ENCODE measurements at regions not wholly inside any gene's neighbourhood (a gene's known extent, or its start where the extent isn't known, plus 50 kb on each side); places are given as distances from the start of the nearest gene placed in this dataset.
A peak's percentile ranks its signal among the peaks of the same experiment; 100 is the strongest.

GRCh38 chr3:191051037-191051436 is 148.0 kb upstream of the OSTN start:
- Histone ChIP-seq H3K36me3 (ENCODE audit: insufficient read depth, low read length) (no peaks in the 10 kb centered on the region), H3K4me3 (ENCODE audit: low read length) (no peak overlapping the region), H3K9me3 (ENCODE audit: low read length) (no peaks in the 10 kb centered on the region), H3K27me3 (ENCODE audit: insufficient read depth, low read depth, low read length) (no peaks in the 10 kb centered on the region), H3F3A (ENCODE audit: insufficient read depth, low read length, poor library complexity, severe bottlenecking) (no peaks in the 10 kb centered on the region), H3K27ac (ENCODE audit: low read length) (no peak overlapping the region), H3K9me2 (ENCODE audit: insufficient read depth, low read length) (no peaks in the 10 kb centered on the region), H2AFZ (ENCODE audit: low read depth, low read length) (no peak overlapping the region), H3K79me2 (replicated peaks; ENCODE audit: insufficient read depth, low read length) (no peaks in the 10 kb centered on the region), H3K4me2 (ENCODE audit: low read length) (no peak overlapping the region), H4K20me1 (ENCODE audit: insufficient read depth) (no peaks in the 10 kb centered on the region), H3K9ac (ENCODE audit: low read length) (no peak overlapping the region)
- TF ChIP-seq CTCF (IDR thresholded peaks at IDR 0.05; ENCODE audit: poor library complexity, severe bottlenecking) (peak; percentile 82), EP300 (conservative IDR thresholded peaks at IDR 0.05; ENCODE audit: poor library complexity, severe bottlenecking) (no peak), REST (IDR thresholded peaks at IDR 0.05; ENCODE audit: borderline replicate concordance) (no peak), RAD21 (conservative IDR thresholded peaks at IDR 0.05) (peak; percentile 87), POLR2AphosphoS5 (IDR thresholded peaks at IDR 0.05) (no peak), TAF1 (IDR thresholded peaks at IDR 0.05; ENCODE audit: low read depth) (no peak), SMC3 (conservative IDR thresholded peaks at IDR 0.05; ENCODE audit: poor library complexity) (peak; percentile 89), EZH2 (IDR thresholded peaks at IDR 0.05; ENCODE audit: borderline replicate concordance, insufficient read depth, low read length, poor library complexity, severe bottlenecking) (no peak), MXI1 (conservative IDR thresholded peaks at IDR 0.05; ENCODE audit: poor library complexity, severe bottlenecking) (no peak)

GRCh38 chr3:191047930-191048329 is 151.1 kb upstream of the OSTN start:
- Histone ChIP-seq H2AFZ (ENCODE audit: low read depth, low read length) (no peak overlapping the region), H3K4me3 (ENCODE audit: low read length) (no peak overlapping the region), H3F3A (ENCODE audit: insufficient read depth, low read length, poor library complexity, severe bottlenecking) (no peaks in the 10 kb centered on the region), H3K79me2 (replicated peaks; ENCODE audit: insufficient read depth, low read length) (no peaks in the 10 kb centered on the region), H3K4me2 (ENCODE audit: low read length) (no peak overlapping the region), H4K20me1 (ENCODE audit: insufficient read depth) (no peaks in the 10 kb centered on the region), H3K9me3 (ENCODE audit: low read length) (no peaks in the 10 kb centered on the region), H3K36me3 (ENCODE audit: insufficient read depth, low read length) (no peaks in the 10 kb centered on the region), H3K9ac (ENCODE audit: low read length) (no peak overlapping the region), H3K27ac (ENCODE audit: low read length) (no peak overlapping the region), H3K27me3 (ENCODE audit: insufficient read depth, low read depth, low read length) (no peaks in the 10 kb centered on the region), H3K9me2 (ENCODE audit: insufficient read depth, low read length) (no peaks in the 10 kb centered on the region)
- TF ChIP-seq EZH2 (IDR thresholded peaks at IDR 0.05; ENCODE audit: borderline replicate concordance, insufficient read depth, low read length, poor library complexity, severe bottlenecking): no peak
- TF ChIP-seq SMC3 (conservative IDR thresholded peaks at IDR 0.05; ENCODE audit: poor library complexity): no peak
- TF ChIP-seq CTCF (IDR thresholded peaks at IDR 0.05; ENCODE audit: poor library complexity, severe bottlenecking): no peak
- TF ChIP-seq TAF1 (IDR thresholded peaks at IDR 0.05; ENCODE audit: low read depth): no peak
- TF ChIP-seq MXI1 (conservative IDR thresholded peaks at IDR 0.05; ENCODE audit: poor library complexity, severe bottlenecking): no peak
- TF ChIP-seq RAD21 (conservative IDR thresholded peaks at IDR 0.05): no peak
- TF ChIP-seq POLR2AphosphoS5 (IDR thresholded peaks at IDR 0.05): no peak

All from neural cell (in vitro differentiated cells).